ENCODE measurements at regions not wholly inside any gene's neighbourhood (a gene's known extent, or its start where the extent isn't known, plus 50 kb on each side); places are given as distances from the start of the nearest gene placed in this dataset.

- Histone ChIP-seq H3K4me3 (ENCODE audit: low read length) (no peak overlapping the region), H3K27me3 (ENCODE audit: control insufficient read depth, insufficient read depth, low read length) (no peaks in the 10 kb centered on the region), H3K27ac (ENCODE audit: low read length) (no peak overlapping the region), H3K4me1 (ENCODE audit: control insufficient read depth, low read depth, low read length) (no peaks in the 10 kb centered on the region), H3K9ac (ENCODE audit: low read length) (no peak overlapping the region), H3K36me3 (ENCODE audit: control insufficient read depth, low read depth, low read length) (no peaks in the 10 kb centered on the region), H3K9me3 (ENCODE audit: control insufficient read depth, low read depth, low read length) (no peaks in the 10 kb centered on the region)
These were observed 226.1 kb downstream of the GLRX3 start for GRCh38 chr10:130362308-130362761.

- Histone ChIP-seq H3K9me3 (ENCODE audit: control insufficient read depth, low read depth, low read length) (no peaks in the 10 kb centered on the region), H3K4me1 (ENCODE audit: control insufficient read depth, low read depth, low read length) (no peaks in the 10 kb centered on the region), H3K36me3 (ENCODE audit: control insufficient read depth, low read depth, low read length) (no peaks in the 10 kb centered on the region), H3K9ac (ENCODE audit: low read length) (no peak overlapping the region), H3K27me3 (ENCODE audit: control insufficient read depth, insufficient read depth, low read length) (no peaks in the 10 kb centered on the region), H3K4me3 (ENCODE audit: low read length) (no peak overlapping the region), H3K27ac (ENCODE audit: low read length) (no peak overlapping the region)
These were observed 226.9 kb downstream of the GLRX3 start for GRCh38 chr10:130363051-130363450.

GRCh38 chr10:130363899-130364445, 227.8 kb downstream of the GLRX3 start:
- Histone ChIP-seq H3K27me3 (ENCODE audit: control insufficient read depth, insufficient read depth, low read length) (no peaks in the 10 kb centered on the region), H3K4me3 (ENCODE audit: low read length) (no peak overlapping the region), H3K27ac (ENCODE audit: low read length) (no peak overlapping the region), H3K4me1 (ENCODE audit: control insufficient read depth, low read depth, low read length) (no peaks in the 10 kb centered on the region), H3K9ac (ENCODE audit: low read length) (no peak overlapping the region), H3K36me3 (ENCODE audit: control insufficient read depth, low read depth, low read length) (no peaks in the 10 kb centered on the region), H3K9me3 (ENCODE audit: control insufficient read depth, low read depth, low read length) (no peaks in the 10 kb centered on the region)

- Histone ChIP-seq H3K4me3 (ENCODE audit: low read length) (no peak overlapping the region), H3K9me3 (ENCODE audit: control insufficient read depth, low read depth, low read length) (no peaks in the 10 kb centered on the region), H3K9ac (ENCODE audit: low read length) (no peak overlapping the region), H3K36me3 (ENCODE audit: control insufficient read depth, low read depth, low read length) (no peaks in the 10 kb centered on the region), H3K27me3 (ENCODE audit: control insufficient read depth, insufficient read depth, low read length) (no peaks in the 10 kb centered on the region), H3K27ac (ENCODE audit: low read length) (no peak overlapping the region), H3K4me1 (ENCODE audit: control insufficient read depth, low read depth, low read length) (no peaks in the 10 kb centered on the region)
These were observed 228.6 kb downstream of the GLRX3 start for GRCh38 chr10:130364631-130365411.

- Histone ChIP-seq H3K4me1 (ENCODE audit: control insufficient read depth, low read depth, low read length) (no peaks in the 10 kb centered on the region), H3K36me3 (ENCODE audit: control insufficient read depth, low read depth, low read length) (no peaks in the 10 kb centered on the region), H3K9ac (ENCODE audit: low read length) (no peak overlapping the region), H3K27me3 (ENCODE audit: control insufficient read depth, insufficient read depth, low read length) (no peaks in the 10 kb centered on the region), H3K9me3 (ENCODE audit: control insufficient read depth, low read depth, low read length) (no peaks in the 10 kb centered on the region), H3K27ac (ENCODE audit: low read length) (no peak overlapping the region), H3K4me3 (ENCODE audit: low read length) (no peak overlapping the region)
These were observed 232.8 kb downstream of the GLRX3 start for GRCh38 chr10:130368761-130369560.

- no peak overlapping the region for H3K9ac ChIP-seq (ENCODE audit: low read length)
- no peaks in the 10 kb centered on the region for H3K4me1 ChIP-seq (ENCODE audit: control insufficient read depth, low read depth, low read length)
- no peaks in the 10 kb centered on the region for H3K9me3 ChIP-seq (ENCODE audit: control insufficient read depth, low read depth, low read length)
- no peaks in the 10 kb centered on the region for H3K36me3 ChIP-seq (ENCODE audit: control insufficient read depth, low read depth, low read length)
- H3K27me3 ChIP-seq (ENCODE audit: control insufficient read depth, insufficient read depth, low read length): no peaks in the 10 kb centered on the region
- H3K4me3 ChIP-seq (ENCODE audit: low read length): no peak overlapping the region
- no peak overlapping the region for H3K27ac ChIP-seq (ENCODE audit: low read length)
These were observed 233.6 kb downstream of the GLRX3 start for GRCh38 chr10:130369645-130370381.

- Histone ChIP-seq H3K4me3 (ENCODE audit: low read length) (no peak overlapping the region), H3K9ac (ENCODE audit: low read length) (no peak overlapping the region), H3K9me3 (ENCODE audit: control insufficient read depth, low read depth, low read length) (no peaks in the 10 kb centered on the region), H3K36me3 (ENCODE audit: control insufficient read depth, low read depth, low read length) (no peaks in the 10 kb centered on the region), H3K27ac (ENCODE audit: low read length) (no peak overlapping the region), H3K27me3 (ENCODE audit: control insufficient read depth, insufficient read depth, low read length) (no peaks in the 10 kb centered on the region), H3K4me1 (ENCODE audit: control insufficient read depth, low read depth, low read length) (no peaks in the 10 kb centered on the region)
These were observed 234.5 kb downstream of the GLRX3 start for GRCh38 chr10:130370721-130371120.

- Histone ChIP-seq H3K9me3 (ENCODE audit: control insufficient read depth, low read depth, low read length) (no peaks in the 10 kb centered on the region), H3K4me1 (ENCODE audit: control insufficient read depth, low read depth, low read length) (no peaks in the 10 kb centered on the region), H3K36me3 (ENCODE audit: control insufficient read depth, low read depth, low read length) (no peaks in the 10 kb centered on the region), H3K27me3 (ENCODE audit: control insufficient read depth, insufficient read depth, low read length) (no peaks in the 10 kb centered on the region), H3K9ac (ENCODE audit: low read length) (no peak overlapping the region), H3K27ac (ENCODE audit: low read length) (no peak overlapping the region), H3K4me3 (ENCODE audit: low read length) (no peak overlapping the region)
These were observed 235.0 kb downstream of the GLRX3 start for GRCh38 chr10:130371156-130371555.

GRCh38 chr10:130371666-130372065, 235.5 kb downstream of the GLRX3 start:
- H3K27me3 ChIP-seq (ENCODE audit: control insufficient read depth, insufficient read depth, low read length): no peaks in the 10 kb centered on the region
- no peaks in the 10 kb centered on the region for H3K36me3 ChIP-seq (ENCODE audit: control insufficient read depth, low read depth, low read length)
- no peak overlapping the region for H3K27ac ChIP-seq (ENCODE audit: low read length)
- H3K4me3 ChIP-seq (ENCODE audit: low read length): no peak overlapping the region
- H3K4me1 ChIP-seq (ENCODE audit: control insufficient read depth, low read depth, low read length): no peaks in the 10 kb centered on the region
- H3K9ac ChIP-seq (ENCODE audit: low read length): no peak overlapping the region
- no peaks in the 10 kb centered on the region for H3K9me3 ChIP-seq (ENCODE audit: control insufficient read depth, low read depth, low read length)

- no peaks in the 10 kb centered on the region for H3K9me3 ChIP-seq (ENCODE audit: control insufficient read depth, low read depth, low read length)
- no peak overlapping the region for H3K27ac ChIP-seq (ENCODE audit: low read length)
- no peaks in the 10 kb centered on the region for H3K27me3 ChIP-seq (ENCODE audit: control insufficient read depth, insufficient read depth, low read length)
- no peak overlapping the region for H3K9ac ChIP-seq (ENCODE audit: low read length)
- H3K36me3 ChIP-seq (ENCODE audit: control insufficient read depth, low read depth, low read length): no peaks in the 10 kb centered on the region
- no peaks in the 10 kb centered on the region for H3K4me1 ChIP-seq (ENCODE audit: control insufficient read depth, low read depth, low read length)
- H3K4me3 ChIP-seq (ENCODE audit: low read length): no peak overlapping the region
These were observed 236.0 kb downstream of the GLRX3 start for GRCh38 chr10:130372222-130372621.

GRCh38 chr10:130372866-130373265, 236.7 kb downstream of the GLRX3 start:
- Histone ChIP-seq H3K4me3 (ENCODE audit: low read length) (no peak overlapping the region), H3K27me3 (ENCODE audit: control insufficient read depth, insufficient read depth, low read length) (no peaks in the 10 kb centered on the region), H3K36me3 (ENCODE audit: control insufficient read depth, low read depth, low read length) (no peaks in the 10 kb centered on the region), H3K9ac (ENCODE audit: low read length) (no peak overlapping the region), H3K9me3 (ENCODE audit: control insufficient read depth, low read depth, low read length) (no peaks in the 10 kb centered on the region), H3K27ac (ENCODE audit: low read length) (no peak overlapping the region), H3K4me1 (ENCODE audit: control insufficient read depth, low read depth, low read length) (no peaks in the 10 kb centered on the region)

Measured in iPS-18a (cell line).